ENCODE measurements at regions not wholly inside any gene's neighbourhood (a gene's known extent, or its start where the extent isn't known, plus 50 kb on each side); places are given as distances from the start of the nearest gene placed in this dataset.

- no peak for TF ChIP-seq CTCF (IDR thresholded peaks at IDR 0.05)
- no peak for TF ChIP-seq POLR2A (IDR thresholded peaks at IDR 0.05)
Measured at GRCh38 chr15:81926981-81927380, 118.8 kb downstream of the MEX3B start.
